Lower leg skin (tissue), 3 donors: ENCODE measurements at regions not wholly inside any gene's neighbourhood (a gene's known extent, or its start where the extent isn't known, plus 50 kb on each side); places are given as distances from the start of the nearest gene placed in this dataset.

Source experiments
- POLR2A ChIP-seq, 2 donors: fragments of 450-650 bp; IDR thresholded peaks; one replicate each; pipeline ENCODE4 v1.6.1; 2016 to 2017; ENCODE audit warnings: antibody characterized with exemption in 2 of 2, mild to moderate bottlenecking in 1 of 2, moderate library complexity in 1 of 2
- TF ChIP-seq, protein P1 (sequence below), 3 donors: fragments of 450-650 bp; IDR thresholded peaks; one replicate each; pipeline ENCODE4 v1.5.1; 2016; ENCODE audit warnings: antibody characterized with exemption in 3 of 3, mild to moderate bottlenecking in 3 of 3, moderate library complexity in 2 of 3

GRCh38 chr12:105506678-105507310 is 176.3 kb downstream of the C12orf75 start:
- TF ChIP-seq POLR2A (IDR thresholded peaks at IDR 0.05): no peak
- TF ChIP-seq, protein P1, sequence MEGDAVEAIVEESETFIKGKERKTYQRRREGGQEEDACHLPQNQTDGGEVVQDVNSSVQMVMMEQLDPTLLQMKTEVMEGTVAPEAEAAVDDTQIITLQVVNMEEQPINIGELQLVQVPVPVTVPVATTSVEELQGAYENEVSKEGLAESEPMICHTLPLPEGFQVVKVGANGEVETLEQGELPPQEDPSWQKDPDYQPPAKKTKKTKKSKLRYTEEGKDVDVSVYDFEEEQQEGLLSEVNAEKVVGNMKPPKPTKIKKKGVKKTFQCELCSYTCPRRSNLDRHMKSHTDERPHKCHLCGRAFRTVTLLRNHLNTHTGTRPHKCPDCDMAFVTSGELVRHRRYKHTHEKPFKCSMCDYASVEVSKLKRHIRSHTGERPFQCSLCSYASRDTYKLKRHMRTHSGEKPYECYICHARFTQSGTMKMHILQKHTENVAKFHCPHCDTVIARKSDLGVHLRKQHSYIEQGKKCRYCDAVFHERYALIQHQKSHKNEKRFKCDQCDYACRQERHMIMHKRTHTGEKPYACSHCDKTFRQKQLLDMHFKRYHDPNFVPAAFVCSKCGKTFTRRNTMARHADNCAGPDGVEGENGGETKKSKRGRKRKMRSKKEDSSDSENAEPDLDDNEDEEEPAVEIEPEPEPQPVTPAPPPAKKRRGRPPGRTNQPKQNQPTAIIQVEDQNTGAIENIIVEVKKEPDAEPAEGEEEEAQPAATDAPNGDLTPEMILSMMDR (IDR thresholded peaks at IDR 0.05): no peak
